Epithelial cell of proximal tubule (primary cell): ENCODE measurements at regions not wholly inside any gene's neighbourhood (a gene's known extent, or its start where the extent isn't known, plus 50 kb on each side); places are given as distances from the start of the nearest gene placed in this dataset.

Experiments used
- DNase-seq: peaks from one replicate; pipeline ENCODE4 v3.0.0-alpha.2; 2011; ENCODE audit warnings: low read depth
- H3K4me3 ChIP-seq: 2 replicates; pipeline ENCODE4 v1.5.1; 2011; ENCODE audit warnings: low read depth, mild to moderate bottlenecking, low read length
- TF ChIP-seq, protein P1 (sequence below): conservative IDR thresholded peaks from 2 replicates; pipeline ENCODE4 v1.5.1; 2012; ENCODE audit warnings: low read depth, mild to moderate bottlenecking, low read length

DNA sequence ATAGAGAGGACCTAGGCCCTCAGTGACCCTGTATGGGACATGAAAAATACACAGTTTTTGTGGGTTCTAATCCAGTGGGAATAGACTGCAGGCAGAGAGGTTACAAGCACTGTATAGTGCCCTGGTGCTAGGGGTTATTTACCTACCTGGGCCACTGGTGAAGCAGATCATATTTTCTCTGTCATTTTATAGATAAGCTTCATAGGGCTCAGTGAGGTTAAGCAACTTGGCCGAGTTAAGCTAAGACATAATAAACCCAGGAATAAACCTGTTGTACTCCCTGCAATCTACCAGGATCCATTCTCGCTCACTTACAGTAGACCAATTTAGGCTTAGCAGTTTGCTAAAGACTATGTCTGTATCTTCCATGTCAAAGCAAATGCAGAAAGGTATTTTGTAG is 340.6 kb upstream of the KHDRBS2 start:
- TF ChIP-seq, protein P1, sequence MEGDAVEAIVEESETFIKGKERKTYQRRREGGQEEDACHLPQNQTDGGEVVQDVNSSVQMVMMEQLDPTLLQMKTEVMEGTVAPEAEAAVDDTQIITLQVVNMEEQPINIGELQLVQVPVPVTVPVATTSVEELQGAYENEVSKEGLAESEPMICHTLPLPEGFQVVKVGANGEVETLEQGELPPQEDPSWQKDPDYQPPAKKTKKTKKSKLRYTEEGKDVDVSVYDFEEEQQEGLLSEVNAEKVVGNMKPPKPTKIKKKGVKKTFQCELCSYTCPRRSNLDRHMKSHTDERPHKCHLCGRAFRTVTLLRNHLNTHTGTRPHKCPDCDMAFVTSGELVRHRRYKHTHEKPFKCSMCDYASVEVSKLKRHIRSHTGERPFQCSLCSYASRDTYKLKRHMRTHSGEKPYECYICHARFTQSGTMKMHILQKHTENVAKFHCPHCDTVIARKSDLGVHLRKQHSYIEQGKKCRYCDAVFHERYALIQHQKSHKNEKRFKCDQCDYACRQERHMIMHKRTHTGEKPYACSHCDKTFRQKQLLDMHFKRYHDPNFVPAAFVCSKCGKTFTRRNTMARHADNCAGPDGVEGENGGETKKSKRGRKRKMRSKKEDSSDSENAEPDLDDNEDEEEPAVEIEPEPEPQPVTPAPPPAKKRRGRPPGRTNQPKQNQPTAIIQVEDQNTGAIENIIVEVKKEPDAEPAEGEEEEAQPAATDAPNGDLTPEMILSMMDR, result no peak
- H3K4me3 ChIP-seq, result no peak overlapping the region
- no peak for DNase-seq

DNA sequence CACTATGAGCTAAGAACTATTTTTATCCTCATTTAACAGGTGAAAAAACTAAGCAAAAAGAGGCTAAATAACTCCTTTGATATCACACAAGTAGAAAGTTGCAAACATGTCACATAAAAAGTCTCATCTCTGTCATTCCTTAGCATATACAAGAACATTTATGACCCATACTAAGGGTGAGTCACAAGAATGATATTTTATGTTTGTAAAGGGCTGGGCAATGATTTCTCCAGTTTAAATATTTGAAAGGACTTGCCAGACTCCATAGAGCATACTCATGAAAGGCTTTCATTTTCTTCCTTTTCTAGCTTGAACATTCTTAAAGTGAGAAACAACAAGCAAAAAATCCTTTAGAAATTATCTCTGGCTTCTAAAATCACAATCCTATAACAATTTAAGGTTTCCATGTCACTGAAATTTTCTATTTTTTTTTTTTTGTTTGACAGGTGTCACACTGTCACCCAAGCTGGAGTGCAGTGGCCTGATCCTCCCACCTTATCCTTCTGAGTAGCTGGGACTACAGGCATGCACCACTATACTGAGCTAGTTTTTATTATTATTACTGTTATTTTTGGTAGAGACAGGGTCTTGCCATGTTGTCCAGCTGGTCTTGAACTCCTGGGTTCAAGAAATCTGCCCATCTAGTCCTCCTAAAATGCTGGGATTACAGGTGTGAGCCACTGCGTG is 338.0 kb upstream of the KHDRBS2 start:
- no peak for DNase-seq
- no peak overlapping the region for H3K4me3 ChIP-seq
- TF ChIP-seq, protein P1, result no peak

DNA sequence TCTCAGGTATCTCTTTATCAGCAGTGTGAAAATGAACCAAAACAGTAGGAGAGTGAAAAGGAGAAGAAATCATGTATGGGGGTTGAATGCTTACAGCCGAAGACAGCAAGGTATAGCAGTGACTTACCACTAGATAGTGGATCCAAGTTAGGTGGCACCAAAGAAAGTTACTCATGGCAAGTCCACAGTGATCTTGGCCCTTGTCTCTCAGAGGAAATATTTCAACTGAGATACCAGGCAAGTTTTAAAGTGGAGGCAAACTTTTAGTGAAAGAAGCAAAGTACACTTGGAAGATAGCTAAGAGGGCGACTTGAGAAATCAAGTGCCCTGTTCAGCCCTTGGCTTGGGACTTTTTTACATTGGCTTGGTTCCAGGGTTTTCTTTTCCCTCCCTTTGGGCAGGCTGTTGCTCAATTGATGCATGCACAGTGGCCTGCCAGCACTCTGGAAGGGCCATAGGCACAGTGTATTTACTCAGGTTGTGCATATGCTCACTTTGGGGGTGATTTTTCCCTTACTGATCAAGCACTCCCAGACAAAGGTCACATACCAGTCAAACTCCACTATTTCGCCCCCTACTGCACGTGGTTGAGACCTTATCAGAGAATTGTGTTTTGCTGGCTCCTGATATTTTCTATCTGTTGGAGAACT is 329.5 kb upstream of the KHDRBS2 start:
- TF ChIP-seq, protein P1, result no peak
- no peak for DNase-seq
- no peak overlapping the region for H3K4me3 ChIP-seq

DNA sequence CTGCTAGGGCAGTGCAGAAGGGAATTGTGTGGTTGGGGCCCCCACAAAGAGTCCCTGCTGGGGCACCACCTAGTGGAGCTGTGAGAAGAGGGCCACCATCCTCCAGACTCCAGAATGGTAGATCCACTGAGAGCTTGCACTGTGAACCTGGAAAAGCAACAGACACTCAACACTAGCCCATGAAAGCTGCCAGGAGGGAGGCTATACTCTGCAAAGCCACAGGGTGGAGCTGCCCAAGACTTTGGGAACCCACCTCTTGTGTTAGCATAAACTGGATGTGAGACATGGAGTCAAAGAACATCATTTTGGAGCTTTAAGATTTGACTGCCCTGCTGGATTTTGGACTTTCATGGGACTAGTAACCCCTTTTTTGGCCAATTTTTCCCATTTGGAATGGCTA is 328.4 kb upstream of the KHDRBS2 start:
- no peak for DNase-seq
- TF ChIP-seq, protein P1, result no peak
- H3K4me3 ChIP-seq, result no peak overlapping the region

DNA sequence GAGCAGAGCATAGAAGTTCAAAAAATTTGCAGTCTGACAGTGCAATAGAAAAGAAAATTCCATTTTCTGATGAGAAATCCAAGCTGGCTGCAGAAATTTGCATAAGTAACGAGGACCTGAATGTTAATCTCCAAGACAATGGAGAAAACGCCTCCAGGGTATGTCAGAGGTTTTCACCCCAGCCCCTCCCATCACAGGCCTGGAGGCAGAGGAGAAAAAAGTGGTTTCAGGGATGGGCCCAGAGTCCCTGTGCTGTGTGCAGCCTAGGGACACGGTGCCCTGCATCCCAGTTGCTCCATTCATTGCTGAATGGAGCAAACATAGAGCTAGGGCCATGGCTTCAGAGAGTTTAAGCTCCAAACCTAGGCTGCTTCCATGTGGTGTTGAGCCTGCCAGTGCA is 327.9 kb upstream of the KHDRBS2 start:
- no peak for DNase-seq
- TF ChIP-seq, protein P1, result no peak
- H3K4me3 ChIP-seq, result no peak overlapping the region

DNA sequence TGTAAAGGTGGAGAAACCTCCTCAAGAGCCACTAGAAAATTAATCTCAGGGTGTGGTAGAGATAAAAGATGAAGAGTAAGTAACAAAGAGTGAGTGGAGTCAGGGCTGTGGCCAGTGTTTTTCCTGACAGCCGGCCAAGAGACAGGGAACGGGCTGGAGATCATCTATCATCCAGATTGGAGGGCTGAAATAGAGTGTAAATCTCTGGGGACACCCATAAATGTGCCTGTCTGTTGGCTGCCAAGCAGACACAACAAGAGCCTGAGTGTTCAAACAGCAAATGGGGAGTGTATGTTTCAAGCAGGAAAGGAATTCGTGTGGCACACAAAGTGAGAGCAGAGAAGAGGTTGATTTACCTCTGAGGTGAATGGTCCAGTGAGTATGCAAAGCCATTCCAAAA is 326.4 kb upstream of the KHDRBS2 start:
- DNase-seq, result no peak
- H3K4me3 ChIP-seq, result no peak overlapping the region
- TF ChIP-seq, protein P1, result no peak

DNA sequence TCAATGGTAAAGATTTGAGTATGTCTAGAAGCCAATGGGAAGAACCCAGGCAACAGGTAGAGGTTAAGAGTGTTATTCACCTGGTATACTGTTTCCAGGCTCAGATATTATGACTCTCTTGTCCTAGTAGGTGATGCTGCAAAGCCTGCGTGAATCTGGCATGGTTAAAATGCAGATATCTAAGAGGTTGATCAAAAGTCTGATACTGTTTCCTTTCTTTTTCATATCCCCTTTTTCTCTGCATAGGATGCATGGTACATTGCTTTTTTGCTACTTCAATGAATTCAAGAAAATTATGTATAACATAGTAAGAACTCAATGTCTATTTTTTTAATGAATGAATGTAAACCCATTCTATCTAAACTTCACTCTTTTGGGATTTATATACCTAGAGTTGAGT is 284.3 kb upstream of the KHDRBS2 start:
- H3K4me3 ChIP-seq, result no peak overlapping the region
- DNase-seq, result no peak
- TF ChIP-seq, protein P1, result no peak
